Spleen (tissue), 7 donors: ENCODE measurements at regions not wholly inside any gene's neighbourhood (a gene's known extent, or its start where the extent isn't known, plus 50 kb on each side); places are given as distances from the start of the nearest gene placed in this dataset.

Source experiments
- CTCF ChIP-seq, 11 experiments: fragments of 200-600 bp in 7 of 11; fragments of 450-650 bp in 4 of 11; sonication (generic) in 4 of 11; IDR thresholded peaks in 8 of 11; conservative IDR thresholded peaks in 3 of 11; 1 replicate in 7 of 11; 2 replicates in 4 of 11; pipeline versions ENCODE4 v1.4.0 to v1.8.0; 2016 to 2021; ENCODE audit warnings: antibody characterized with exemption in 11 of 11, inconsistent platforms in 4 of 11, mild to moderate bottlenecking in 1 of 11
- POLR2A ChIP-seq, 3 donors: fragments of 450-650 bp; IDR thresholded peaks; one replicate each; pipeline ENCODE4 v1.5.1; 2017; ENCODE audit warnings: antibody characterized with exemption in 3 of 3, mild to moderate bottlenecking in 1 of 3
- POLR2AphosphoS5 ChIP-seq, 3 donors: sonication (generic); formaldehyde crosslinking; IDR thresholded peaks; one replicate each; pipeline ENCODE4 v1.5.1; 2017; ENCODE audit warnings: antibody characterized with exemption in 3 of 3
- donor health status: DM: no; HTN: no; CAD: no; lungs with moderate emphysema.
- donor health status: DM: no; HTN: no; CAD: no.
- donor health status: DM: no; HTN: no; CAD: no.

GRCh38 chr2:39506215-39506614, 69.1 kb upstream of the MAP4K3 start:
- TF ChIP-seq CTCF (IDR thresholded peaks at IDR 0.05 in 8 of 11, conservative IDR thresholded peaks at IDR 0.05 in 3 of 11) = no peak
- TF ChIP-seq POLR2A (IDR thresholded peaks at IDR 0.05) = no peak
- no peak for TF ChIP-seq POLR2AphosphoS5 (IDR thresholded peaks at IDR 0.05)
